WTC11 (cell line): ENCODE measurements at regions not wholly inside any gene's neighbourhood (a gene's known extent, or its start where the extent isn't known, plus 50 kb on each side); places are given as distances from the start of the nearest gene placed in this dataset.

Source experiments
- ATAC-seq: fragments of 200-7000 bp; cut with Tn5 transposase; 2 replicates; pipeline ENCODE4 v1.10.0; 2021; ENCODE audit warnings: mild to moderate bottlenecking, moderate library complexity
- CTCF ChIA-PET: fragments of 300-600 bp; sonication (Branson Sonifier 250); formaldehyde crosslinking; loops from one replicate; lab custom pipeline; 2021; ENCODE audit warnings: antibody characterized with exemption; lab: Charles Lee
- POLR2A ChIA-PET: fragments of 350-600 bp; sonication (Branson Sonifier 250); formaldehyde crosslinking; loops from one replicate; lab custom pipeline; 2021; ENCODE audit warnings: antibody characterized with exemption; lab: Charles Lee
- DNase-seq: peaks from one replicate; pipeline ENCODE4 v3.0.0; 2021; ENCODE audit warnings: low spot score
- H3K27ac Mint-ChIP-seq: 2 replicates; pipeline ENCODE4 v1.8.0; 2021; ENCODE audit warnings: mixed read lengths
- H3K27me3 Mint-ChIP-seq: 2 replicates; pipeline ENCODE4 v1.8.0; 2021; ENCODE audit warnings: low read depth, mild to moderate bottlenecking, moderate library complexity, mixed read lengths
- H3K36me3 Mint-ChIP-seq: 2 replicates; pipeline ENCODE4 v1.8.0; 2021; ENCODE audit warnings: mixed read lengths
- H3K4me1 Mint-ChIP-seq: 2 replicates; pipeline ENCODE4 v1.8.0; 2022; ENCODE audit warnings: mixed read lengths
- H3K4me3 Mint-ChIP-seq: 2 replicates; pipeline ENCODE4 v1.8.0; 2021; ENCODE audit warnings: mild to moderate bottlenecking, moderate library complexity, mixed read lengths
- H3K9me3 Mint-ChIP-seq: 2 replicates; pipeline ENCODE4 v1.8.0; 2021; ENCODE audit warnings: mixed read lengths
- CBFB ChIP-seq: sonication (generic); formaldehyde crosslinking; IDR thresholded peaks from 2 replicates; pipeline ENCODE4 v1.8.1; 2022; ENCODE audit warnings: mild to moderate bottlenecking, low read depth, missing genetic modification reagents
- GTF2I ChIP-seq: fragments of 250-450 bp; sonication (Bioruptor Pico); conservative IDR thresholded peaks from 2 replicates; pipeline ENCODE4 v1.4.0; 2021; ENCODE audit warnings: mild to moderate bottlenecking
- NFYB ChIP-seq: sonication (generic); formaldehyde crosslinking; conservative IDR thresholded peaks from 2 replicates; pipeline ENCODE4 v1.8.0; 2022; ENCODE audit warnings: low read depth, missing genetic modification reagents
- NR3C1 ChIP-seq: sonication (generic); formaldehyde crosslinking; conservative IDR thresholded peaks from 2 replicates; pipeline ENCODE4 v1.8.1; 2023; ENCODE audit warnings: low read depth, mild to moderate bottlenecking, missing genetic modification reagents
- PRRX2 ChIP-seq: fragments of 250-450 bp; sonication (Bioruptor Pico); IDR thresholded peaks from 2 replicates; pipeline ENCODE4 v1.8.0; 2021; ENCODE audit warnings: mild to moderate bottlenecking
- TEAD1 ChIP-seq: sonication (generic); formaldehyde crosslinking; IDR thresholded peaks from 2 replicates; pipeline ENCODE4 v1.8.0; 2022; ENCODE audit warnings: mild to moderate bottlenecking, missing genetic modification reagents
- TP53 ChIP-seq: sonication (generic); formaldehyde crosslinking; IDR thresholded peaks from 2 replicates; pipeline ENCODE4 v1.8.1; 2023; ENCODE audit warnings: mild to moderate bottlenecking, missing genetic modification reagents
- ZBTB21 ChIP-seq: sonication (generic); formaldehyde crosslinking; IDR thresholded peaks from 2 replicates; pipeline ENCODE4 v1.8.1; 2023; ENCODE audit warnings: mild to moderate bottlenecking, missing genetic modification reagents, borderline replicate concordance
- ZNF416 ChIP-seq: fragments of 250-450 bp; sonication (Bioruptor Pico); IDR thresholded peaks from 2 replicates; pipeline ENCODE4 v1.9.0; 2021; ENCODE audit warnings: mild to moderate bottlenecking, inconsistent platforms
- TF ChIP-seq, protein P1 (sequence below): sonication (generic); formaldehyde crosslinking; IDR thresholded peaks from 2 replicates; pipeline ENCODE4 v1.8.1; 2023; ENCODE audit warnings: mild to moderate bottlenecking, missing genetic modification reagents
- TF ChIP-seq, protein P2 (sequence below): sonication (generic); formaldehyde crosslinking; conservative IDR thresholded peaks from 2 replicates; pipeline ENCODE4 v1.8.1; 2022; ENCODE audit warnings: mild to moderate bottlenecking, missing genetic modification reagents
- TF ChIP-seq, protein P3 (sequence below): sonication (generic); formaldehyde crosslinking; IDR thresholded peaks from 2 replicates; pipeline ENCODE4 v1.8.1; 2023; ENCODE audit warnings: mild to moderate bottlenecking, missing genetic modification reagents
- TF ChIP-seq, protein P4 (sequence below): sonication (generic); formaldehyde crosslinking; IDR thresholded peaks from 2 replicates; pipeline ENCODE4 v1.8.1; 2022; ENCODE audit warnings: mild to moderate bottlenecking, moderate library complexity, missing genetic modification reagents
- TF ChIP-seq, protein P5 (sequence below): sonication (generic); formaldehyde crosslinking; IDR thresholded peaks from 2 replicates; pipeline ENCODE4 v1.8.1; 2023; ENCODE audit warnings: mild to moderate bottlenecking, missing genetic modification reagents, moderate library complexity
- TF ChIP-seq, protein P6 (sequence below): sonication (generic); formaldehyde crosslinking; IDR thresholded peaks from 2 replicates; pipeline ENCODE4 v1.8.0; 2023; ENCODE audit warnings: missing genetic modification reagents, mild to moderate bottlenecking, borderline replicate concordance
- TF ChIP-seq, protein P7 (sequence below): sonication (generic); formaldehyde crosslinking; IDR thresholded peaks from 2 replicates; pipeline ENCODE4 v1.8.1; 2023; ENCODE audit warnings: mild to moderate bottlenecking, missing genetic modification reagents, borderline replicate concordance

DNA sequence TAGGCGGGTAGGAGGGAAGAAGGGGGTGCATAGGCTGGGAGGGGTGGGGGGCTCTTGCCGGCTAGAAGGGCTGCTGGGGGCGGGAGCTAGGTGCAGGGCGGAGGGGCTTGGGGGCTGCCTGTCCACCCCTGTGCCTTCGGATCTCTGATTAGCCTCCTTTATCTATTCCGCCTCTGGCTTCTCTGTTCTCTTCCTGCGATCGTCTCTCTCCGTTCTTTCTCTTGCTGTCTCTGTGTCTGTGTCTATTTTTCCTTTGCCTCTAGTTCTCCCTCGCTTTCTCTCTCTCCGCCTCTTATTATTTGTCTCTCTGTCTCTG, 166.7 kb upstream of the LHX5 start:
- CTCF ChIA-PET: interaction anchor here (1.6 kb wide), 1 partner anchor 177 kb away, joined by 5 read pairs; no protein-coding TSS in a partner anchor
- POLR2A ChIA-PET: no interaction called here
- TF ChIP-seq PRRX2 (CRISPR knock-in tag) (no peak), NFYB (no peak), TP53 (no peak), NR3C1 (no peak), ZNF416 (CRISPR knock-in tag) (no peak), CBFB (CRISPR knock-in tag) (no peak), TEAD1 (no peak), GTF2I (CRISPR knock-in tag) (no peak), ZBTB21 (no peak)
- TF ChIP-seq, protein P1, sequence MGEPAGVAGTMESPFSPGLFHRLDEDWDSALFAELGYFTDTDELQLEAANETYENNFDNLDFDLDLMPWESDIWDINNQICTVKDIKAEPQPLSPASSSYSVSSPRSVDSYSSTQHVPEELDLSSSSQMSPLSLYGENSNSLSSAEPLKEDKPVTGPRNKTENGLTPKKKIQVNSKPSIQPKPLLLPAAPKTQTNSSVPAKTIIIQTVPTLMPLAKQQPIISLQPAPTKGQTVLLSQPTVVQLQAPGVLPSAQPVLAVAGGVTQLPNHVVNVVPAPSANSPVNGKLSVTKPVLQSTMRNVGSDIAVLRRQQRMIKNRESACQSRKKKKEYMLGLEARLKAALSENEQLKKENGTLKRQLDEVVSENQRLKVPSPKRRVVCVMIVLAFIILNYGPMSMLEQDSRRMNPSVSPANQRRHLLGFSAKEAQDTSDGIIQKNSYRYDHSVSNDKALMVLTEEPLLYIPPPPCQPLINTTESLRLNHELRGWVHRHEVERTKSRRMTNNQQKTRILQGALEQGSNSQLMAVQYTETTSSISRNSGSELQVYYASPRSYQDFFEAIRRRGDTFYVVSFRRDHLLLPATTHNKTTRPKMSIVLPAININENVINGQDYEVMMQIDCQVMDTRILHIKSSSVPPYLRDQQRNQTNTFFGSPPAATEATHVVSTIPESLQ: no peak
- TF ChIP-seq, protein P2, sequence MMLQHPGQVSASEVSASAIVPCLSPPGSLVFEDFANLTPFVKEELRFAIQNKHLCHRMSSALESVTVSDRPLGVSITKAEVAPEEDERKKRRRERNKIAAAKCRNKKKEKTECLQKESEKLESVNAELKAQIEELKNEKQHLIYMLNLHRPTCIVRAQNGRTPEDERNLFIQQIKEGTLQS (CRISPR knock-in tag): no peak
- TF ChIP-seq, protein P3, sequence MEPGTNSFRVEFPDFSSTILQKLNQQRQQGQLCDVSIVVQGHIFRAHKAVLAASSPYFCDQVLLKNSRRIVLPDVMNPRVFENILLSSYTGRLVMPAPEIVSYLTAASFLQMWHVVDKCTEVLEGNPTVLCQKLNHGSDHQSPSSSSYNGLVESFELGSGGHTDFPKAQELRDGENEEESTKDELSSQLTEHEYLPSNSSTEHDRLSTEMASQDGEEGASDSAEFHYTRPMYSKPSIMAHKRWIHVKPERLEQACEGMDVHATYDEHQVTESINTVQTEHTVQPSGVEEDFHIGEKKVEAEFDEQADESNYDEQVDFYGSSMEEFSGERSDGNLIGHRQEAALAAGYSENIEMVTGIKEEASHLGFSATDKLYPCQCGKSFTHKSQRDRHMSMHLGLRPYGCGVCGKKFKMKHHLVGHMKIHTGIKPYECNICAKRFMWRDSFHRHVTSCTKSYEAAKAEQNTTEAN (CRISPR knock-in tag): no peak
- TF ChIP-seq, protein P4, sequence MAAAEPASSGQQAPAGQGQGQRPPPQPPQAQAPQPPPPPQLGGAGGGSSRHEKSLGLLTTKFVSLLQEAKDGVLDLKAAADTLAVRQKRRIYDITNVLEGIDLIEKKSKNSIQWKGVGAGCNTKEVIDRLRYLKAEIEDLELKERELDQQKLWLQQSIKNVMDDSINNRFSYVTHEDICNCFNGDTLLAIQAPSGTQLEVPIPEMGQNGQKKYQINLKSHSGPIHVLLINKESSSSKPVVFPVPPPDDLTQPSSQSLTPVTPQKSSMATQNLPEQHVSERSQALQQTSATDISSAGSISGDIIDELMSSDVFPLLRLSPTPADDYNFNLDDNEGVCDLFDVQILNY: no peak
- TF ChIP-seq, protein P5, sequence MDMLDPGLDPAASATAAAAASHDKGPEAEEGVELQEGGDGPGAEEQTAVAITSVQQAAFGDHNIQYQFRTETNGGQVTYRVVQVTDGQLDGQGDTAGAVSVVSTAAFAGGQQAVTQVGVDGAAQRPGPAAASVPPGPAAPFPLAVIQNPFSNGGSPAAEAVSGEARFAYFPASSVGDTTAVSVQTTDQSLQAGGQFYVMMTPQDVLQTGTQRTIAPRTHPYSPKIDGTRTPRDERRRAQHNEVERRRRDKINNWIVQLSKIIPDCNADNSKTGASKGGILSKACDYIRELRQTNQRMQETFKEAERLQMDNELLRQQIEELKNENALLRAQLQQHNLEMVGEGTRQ: no peak
- TF ChIP-seq, protein P6, sequence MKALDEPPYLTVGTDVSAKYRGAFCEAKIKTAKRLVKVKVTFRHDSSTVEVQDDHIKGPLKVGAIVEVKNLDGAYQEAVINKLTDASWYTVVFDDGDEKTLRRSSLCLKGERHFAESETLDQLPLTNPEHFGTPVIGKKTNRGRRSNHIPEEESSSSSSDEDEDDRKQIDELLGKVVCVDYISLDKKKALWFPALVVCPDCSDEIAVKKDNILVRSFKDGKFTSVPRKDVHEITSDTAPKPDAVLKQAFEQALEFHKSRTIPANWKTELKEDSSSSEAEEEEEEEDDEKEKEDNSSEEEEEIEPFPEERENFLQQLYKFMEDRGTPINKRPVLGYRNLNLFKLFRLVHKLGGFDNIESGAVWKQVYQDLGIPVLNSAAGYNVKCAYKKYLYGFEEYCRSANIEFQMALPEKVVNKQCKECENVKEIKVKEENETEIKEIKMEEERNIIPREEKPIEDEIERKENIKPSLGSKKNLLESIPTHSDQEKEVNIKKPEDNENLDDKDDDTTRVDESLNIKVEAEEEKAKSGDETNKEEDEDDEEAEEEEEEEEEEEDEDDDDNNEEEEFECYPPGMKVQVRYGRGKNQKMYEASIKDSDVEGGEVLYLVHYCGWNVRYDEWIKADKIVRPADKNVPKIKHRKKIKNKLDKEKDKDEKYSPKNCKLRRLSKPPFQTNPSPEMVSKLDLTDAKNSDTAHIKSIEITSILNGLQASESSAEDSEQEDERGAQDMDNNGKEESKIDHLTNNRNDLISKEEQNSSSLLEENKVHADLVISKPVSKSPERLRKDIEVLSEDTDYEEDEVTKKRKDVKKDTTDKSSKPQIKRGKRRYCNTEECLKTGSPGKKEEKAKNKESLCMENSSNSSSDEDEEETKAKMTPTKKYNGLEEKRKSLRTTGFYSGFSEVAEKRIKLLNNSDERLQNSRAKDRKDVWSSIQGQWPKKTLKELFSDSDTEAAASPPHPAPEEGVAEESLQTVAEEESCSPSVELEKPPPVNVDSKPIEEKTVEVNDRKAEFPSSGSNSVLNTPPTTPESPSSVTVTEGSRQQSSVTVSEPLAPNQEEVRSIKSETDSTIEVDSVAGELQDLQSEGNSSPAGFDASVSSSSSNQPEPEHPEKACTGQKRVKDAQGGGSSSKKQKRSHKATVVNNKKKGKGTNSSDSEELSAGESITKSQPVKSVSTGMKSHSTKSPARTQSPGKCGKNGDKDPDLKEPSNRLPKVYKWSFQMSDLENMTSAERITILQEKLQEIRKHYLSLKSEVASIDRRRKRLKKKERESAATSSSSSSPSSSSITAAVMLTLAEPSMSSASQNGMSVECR (CRISPR knock-in tag): no peak
- TF ChIP-seq, protein P7, sequence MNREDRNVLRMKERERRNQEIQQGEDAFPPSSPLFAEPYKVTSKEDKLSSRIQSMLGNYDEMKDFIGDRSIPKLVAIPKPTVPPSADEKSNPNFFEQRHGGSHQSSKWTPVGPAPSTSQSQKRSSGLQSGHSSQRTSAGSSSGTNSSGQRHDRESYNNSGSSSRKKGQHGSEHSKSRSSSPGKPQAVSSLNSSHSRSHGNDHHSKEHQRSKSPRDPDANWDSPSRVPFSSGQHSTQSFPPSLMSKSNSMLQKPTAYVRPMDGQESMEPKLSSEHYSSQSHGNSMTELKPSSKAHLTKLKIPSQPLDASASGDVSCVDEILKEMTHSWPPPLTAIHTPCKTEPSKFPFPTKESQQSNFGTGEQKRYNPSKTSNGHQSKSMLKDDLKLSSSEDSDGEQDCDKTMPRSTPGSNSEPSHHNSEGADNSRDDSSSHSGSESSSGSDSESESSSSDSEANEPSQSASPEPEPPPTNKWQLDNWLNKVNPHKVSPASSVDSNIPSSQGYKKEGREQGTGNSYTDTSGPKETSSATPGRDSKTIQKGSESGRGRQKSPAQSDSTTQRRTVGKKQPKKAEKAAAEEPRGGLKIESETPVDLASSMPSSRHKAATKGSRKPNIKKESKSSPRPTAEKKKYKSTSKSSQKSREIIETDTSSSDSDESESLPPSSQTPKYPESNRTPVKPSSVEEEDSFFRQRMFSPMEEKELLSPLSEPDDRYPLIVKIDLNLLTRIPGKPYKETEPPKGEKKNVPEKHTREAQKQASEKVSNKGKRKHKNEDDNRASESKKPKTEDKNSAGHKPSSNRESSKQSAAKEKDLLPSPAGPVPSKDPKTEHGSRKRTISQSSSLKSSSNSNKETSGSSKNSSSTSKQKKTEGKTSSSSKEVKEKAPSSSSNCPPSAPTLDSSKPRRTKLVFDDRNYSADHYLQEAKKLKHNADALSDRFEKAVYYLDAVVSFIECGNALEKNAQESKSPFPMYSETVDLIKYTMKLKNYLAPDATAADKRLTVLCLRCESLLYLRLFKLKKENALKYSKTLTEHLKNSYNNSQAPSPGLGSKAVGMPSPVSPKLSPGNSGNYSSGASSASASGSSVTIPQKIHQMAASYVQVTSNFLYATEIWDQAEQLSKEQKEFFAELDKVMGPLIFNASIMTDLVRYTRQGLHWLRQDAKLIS (CRISPR knock-in tag): no peak
- no peaks in the 10 kb centered on the region for H3K9me3 Mint-ChIP-seq
- peaks cover 47% of the 10 kb centered on the region for H3K4me1 Mint-ChIP-seq
- peak overlapping the region; percentile 71 for H3K4me3 Mint-ChIP-seq
- no peak for DNase-seq
- no peaks in the 10 kb centered on the region for H3K36me3 Mint-ChIP-seq
- H3K27ac Mint-ChIP-seq: no peak overlapping the region
- ATAC-seq: peak; percentile 19
- peaks cover 14% of the 10 kb centered on the region for H3K27me3 Mint-ChIP-seq
